GM19438 (cell line): ENCODE measurements at regions not wholly inside any gene's neighbourhood (a gene's known extent, or its start where the extent isn't known, plus 50 kb on each side); places are given as distances from the start of the nearest gene placed in this dataset.
"Not testable (repeated sequence)": the region's sequence is repeated elsewhere in the genome, so short reads cannot be mapped to it uniquely, and the experiment has no call there.

Experiments
- ATAC-seq: cut with Tn5 transposase; IDR thresholded peaks from one replicate; pipeline ENCODE4 v1.9.1; 2021; ENCODE audit warnings: low read depth; ENCODE audit not compliant: unreplicated experiment

DNA sequence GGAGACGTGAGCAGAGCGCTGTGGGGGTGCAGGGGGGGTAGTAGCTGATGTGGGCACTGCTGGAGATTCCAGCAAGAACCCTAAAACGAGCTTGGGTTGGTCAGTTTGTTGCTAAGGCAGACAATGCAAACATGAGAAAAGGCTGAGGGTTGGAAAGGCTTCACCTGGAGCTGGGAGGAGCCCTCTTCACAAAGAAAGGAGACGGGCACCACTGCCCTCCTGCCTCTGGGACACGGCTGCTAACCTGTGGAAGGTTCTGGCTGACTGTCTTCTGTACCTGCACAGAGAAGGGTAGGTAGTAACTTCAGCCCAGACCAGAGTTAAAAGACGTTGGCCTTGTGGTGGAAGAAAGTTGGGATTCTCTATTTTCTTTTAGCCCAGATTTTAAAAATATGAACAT lies 108.7 kb downstream of the SUCLA2 start:
- ATAC-seq: no peak

DNA sequence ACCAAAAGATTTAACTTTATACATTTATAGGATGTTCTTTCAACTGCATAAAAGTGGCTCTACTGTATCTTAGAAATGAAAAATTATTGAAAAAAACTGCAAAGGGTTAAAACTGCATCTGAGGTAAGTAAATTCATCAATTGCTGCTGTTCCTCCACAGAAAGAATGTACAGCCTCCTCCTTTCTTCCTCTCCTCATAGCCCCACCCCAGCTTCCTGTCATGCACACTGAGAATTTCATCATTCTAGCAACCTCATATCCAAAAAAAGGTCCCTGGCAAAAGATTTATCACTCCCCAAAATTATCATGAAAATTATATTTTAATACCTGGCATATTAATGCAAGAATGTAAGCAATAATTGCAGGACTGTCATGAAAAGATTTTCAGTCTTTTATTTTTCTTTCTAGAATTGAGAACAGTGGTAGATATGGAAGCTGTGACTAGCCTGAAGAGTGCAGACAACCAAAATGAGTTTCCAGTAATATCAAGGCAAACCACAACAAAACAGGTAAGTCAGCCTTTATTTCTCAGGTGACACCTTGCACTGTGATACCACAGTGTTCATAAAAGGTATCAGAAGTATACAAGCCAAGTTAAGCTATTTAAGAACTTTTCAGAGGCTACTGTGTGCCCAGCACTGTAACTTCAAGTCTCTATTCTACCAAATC lies 110.8 kb downstream of the SUCLA2 start:
- ATAC-seq: no peak

DNA sequence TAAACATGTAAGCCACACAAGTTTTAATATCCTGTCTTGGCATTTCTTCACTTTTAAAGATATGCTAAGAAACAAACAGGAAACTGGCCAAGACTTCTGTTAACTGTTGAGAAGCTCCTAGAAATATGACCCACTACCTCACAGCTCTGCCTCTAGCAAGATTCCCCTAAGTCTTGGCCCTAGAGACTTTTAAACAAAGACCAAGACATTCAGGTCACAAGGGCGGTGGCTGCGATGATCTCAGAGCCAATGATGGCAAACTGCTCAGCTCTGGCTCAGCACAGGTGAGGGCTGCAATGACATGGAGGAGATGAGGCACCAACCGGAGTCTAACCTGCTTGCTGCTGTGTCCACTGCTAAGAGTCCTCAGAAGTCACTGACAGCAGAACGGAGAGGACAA lies 114.8 kb downstream of the SUCLA2 start:
- ATAC-seq: no peak

- no peak for ATAC-seq
Observed at GRCh38 chr13:47875201-47875600, 125.9 kb downstream of the SUCLA2 start.

GRCh38 chr13:47873987-47874386 lies 127.1 kb downstream of the SUCLA2 start:
- ATAC-seq: not testable (repeated sequence)

GRCh38 chr13:47873319-47873718 lies 127.8 kb downstream of the SUCLA2 start:
- not testable (repeated sequence) for ATAC-seq

DNA sequence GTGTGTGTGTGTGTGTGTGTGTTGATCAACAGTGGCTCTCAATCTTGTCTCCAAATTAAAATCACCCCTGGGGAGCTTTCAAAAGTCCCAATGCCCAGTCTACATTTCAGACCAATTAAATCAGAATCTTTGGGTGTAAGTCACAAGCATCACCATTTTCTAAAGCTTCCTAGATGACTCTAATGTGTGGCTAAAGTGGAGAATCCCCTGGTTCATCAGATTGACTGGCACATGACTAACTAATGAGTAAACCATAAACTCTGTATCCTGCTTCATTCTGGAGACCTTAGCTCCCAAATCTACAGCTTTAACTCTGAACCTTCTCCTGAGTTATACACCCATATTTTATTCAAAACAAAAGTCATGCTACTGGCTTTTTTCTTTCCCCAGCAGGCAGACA lies 131.3 kb downstream of the SUCLA2 start:
- ATAC-seq: no peak

GRCh38 chr13:47865883-47866282 lies 135.2 kb downstream of the SUCLA2 start:
- ATAC-seq: no peak

GRCh38 chr13:47862841-47863240 lies 138.2 kb downstream of the SUCLA2 start:
- no peak for ATAC-seq

GRCh38 chr13:47859165-47859564 lies 141.9 kb downstream of the SUCLA2 start:
- ATAC-seq: no peak

GRCh38 chr13:47858042-47859025 lies 142.7 kb downstream of the SUCLA2 start:
- ATAC-seq: no peak

DNA sequence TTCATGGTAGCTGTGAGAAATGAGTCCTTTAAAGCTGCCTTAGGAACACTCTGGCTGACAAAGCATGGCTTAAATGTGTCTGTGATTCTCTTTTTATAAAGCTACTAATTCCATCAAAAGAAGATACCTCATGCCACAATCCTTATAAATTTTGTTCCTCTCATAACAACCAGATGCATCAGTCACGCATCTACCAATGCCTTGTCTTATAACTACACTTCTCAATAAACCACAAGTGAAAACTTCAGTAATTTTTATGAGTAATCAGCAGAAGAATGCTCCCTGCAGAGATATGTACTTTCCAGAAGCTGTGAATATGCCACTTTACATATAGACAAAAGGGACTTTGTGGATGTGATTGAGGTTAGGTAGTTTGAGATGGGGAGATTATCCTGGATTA lies 147.8 kb downstream of the SUCLA2 start:
- ATAC-seq: no peak

DNA sequence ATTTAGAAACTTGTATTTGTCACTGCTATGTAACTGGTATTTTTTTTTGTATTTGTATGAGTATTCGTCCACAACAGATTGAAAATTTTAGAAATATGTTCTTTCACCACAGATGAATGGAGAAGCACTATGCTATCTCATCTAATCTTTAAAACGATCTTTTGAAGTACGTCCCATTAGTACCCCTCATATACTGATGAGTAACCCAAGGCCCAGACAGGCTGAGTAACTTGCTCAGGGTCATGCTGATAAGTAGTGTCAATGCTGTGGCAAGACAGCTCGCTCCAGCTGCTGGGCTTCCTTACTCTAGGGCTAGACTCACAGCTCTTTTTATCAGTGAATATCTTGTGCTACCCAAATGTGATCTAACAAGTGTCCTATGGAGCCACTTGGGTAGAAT lies 154.2 kb downstream of the SUCLA2 start:
- ATAC-seq: no peak

DNA sequence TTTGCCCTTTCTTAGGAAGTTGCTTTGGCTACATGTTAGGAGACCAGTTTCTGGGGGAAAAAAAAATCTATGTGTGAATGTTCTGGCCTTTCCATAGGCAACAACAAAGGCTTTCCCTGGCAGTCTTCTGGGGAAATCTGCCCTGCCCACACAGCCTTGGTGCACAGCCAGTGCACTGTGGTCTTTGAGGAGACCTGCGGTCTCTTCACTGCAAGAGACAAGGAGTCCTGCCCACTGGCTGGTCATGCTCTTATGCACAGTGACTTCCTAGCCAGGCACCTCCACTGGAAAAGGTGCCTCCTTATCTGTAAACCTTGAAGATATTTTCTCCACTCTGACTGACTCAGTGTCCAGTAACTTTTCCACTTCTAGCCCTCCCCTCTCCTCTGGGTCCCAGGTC lies 155.1 kb downstream of the SUCLA2 start:
- no peak for ATAC-seq

DNA sequence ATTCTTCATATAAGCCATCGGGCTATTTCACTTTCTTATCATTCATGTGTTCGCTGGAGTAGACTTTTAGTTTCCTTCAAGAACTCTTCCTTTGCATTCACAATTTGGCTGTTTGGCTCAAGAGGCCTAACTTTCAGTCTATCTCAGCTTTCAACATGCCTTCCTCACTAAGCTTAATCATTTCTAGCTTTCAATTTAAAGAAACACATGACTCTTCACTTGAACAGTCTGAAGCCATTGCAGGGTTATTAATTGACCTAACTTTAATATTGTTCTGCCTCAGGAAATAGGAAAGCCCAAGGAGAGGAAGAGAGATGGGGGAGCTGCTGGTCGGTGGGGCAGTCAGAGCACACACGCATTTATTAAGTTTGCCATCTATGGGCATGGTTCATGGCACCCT lies 158.1 kb downstream of the SUCLA2 start:
- peak; percentile 74 for ATAC-seq

DNA sequence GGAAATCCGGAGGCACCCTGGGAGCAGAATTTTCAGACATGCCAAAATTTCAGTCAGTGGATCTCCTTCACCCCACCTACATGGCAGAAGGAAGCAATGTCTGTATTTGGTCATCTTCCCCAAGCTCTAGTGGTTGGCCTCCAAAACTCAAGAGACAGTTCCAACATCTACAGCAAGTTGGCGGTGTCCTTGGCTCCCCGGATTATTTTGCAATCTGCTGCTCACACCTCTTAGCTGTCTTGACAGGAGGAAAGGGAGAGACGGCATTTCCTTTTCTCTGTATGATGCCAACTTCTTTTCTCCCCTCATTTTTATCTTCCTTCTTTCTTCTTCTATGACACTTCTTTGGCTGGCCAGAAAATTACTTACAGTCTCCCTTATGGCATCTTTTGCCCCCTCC lies 159.9 kb downstream of the SUCLA2 start:
- no peak for ATAC-seq

DNA sequence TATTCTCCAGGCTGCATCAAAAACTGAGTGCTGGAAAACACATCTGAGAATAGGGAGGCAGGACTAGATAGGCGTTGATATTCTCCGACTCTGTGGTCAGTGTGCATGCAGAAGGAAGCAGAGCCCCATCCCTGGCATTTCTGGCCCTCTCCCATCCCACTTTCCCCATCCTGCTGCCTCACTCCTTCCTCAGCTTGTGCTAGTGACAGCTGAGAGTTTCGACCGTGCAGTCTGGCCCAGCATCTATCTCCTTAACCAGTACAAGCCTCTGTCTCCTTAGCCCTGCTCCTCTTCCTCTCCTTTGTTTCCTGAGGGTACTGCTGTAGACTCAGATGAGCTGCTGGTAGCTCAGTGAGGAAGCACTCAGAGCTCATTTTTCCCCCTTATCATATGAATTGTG lies 163.2 kb downstream of the SUCLA2 start:
- ATAC-seq: no peak

GRCh38 chr13:47837104-47837880 lies 163.8 kb downstream of the SUCLA2 start:
- ATAC-seq: no peak

- no peak for ATAC-seq
Observed at GRCh38 chr13:47835470-47836228, 165.4 kb downstream of the SUCLA2 start.

GRCh38 chr13:47832458-47832972 lies 168.6 kb downstream of the SUCLA2 start:
- ATAC-seq: no peak
